ENCODE measurements at regions not wholly inside any gene's neighbourhood (a gene's known extent, or its start where the extent isn't known, plus 50 kb on each side); places are given as distances from the start of the nearest gene placed in this dataset.
"Not testable (repeated sequence)": the region's sequence is repeated elsewhere in the genome, so short reads cannot be mapped to it uniquely, and the experiment has no call there.

DNA sequence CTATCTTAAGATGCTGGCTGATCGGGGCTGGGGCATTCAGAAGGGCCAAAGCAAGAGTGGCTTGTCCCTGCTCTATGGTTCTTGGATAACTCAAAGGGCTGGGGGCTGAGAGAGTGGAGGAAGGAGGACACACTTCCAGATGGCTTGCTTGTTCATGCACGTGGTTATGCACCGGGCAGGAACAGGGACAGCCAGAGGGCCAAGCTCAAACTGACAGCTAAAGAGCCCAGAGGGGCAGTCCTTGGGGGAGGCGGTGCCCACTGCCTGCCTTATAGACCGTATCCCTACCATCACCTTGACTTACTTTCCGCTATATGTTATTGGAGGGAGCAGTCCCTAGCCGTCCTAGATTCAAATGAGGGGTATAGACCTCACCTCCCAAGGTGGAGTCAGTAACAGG is 192.7 kb upstream of the SVIL start:
- no peaks in the 10 kb centered on the region for H3K36me3 ChIP-seq (ENCODE audit: control insufficient read depth, insufficient read depth, low read length)
- H3K9me3 ChIP-seq (ENCODE audit: control insufficient read depth, low read length): no peaks in the 10 kb centered on the region
- H3K4me3 ChIP-seq (ENCODE audit: low read length): no peak overlapping the region
- no peaks in the 10 kb centered on the region for H3K27me3 ChIP-seq (ENCODE audit: control insufficient read depth, insufficient read depth, low read length)
- no peaks in the 10 kb centered on the region for H3K4me1 ChIP-seq (ENCODE audit: control insufficient read depth, insufficient read depth, low read length)
- H3K9ac ChIP-seq (ENCODE audit: low read length): no peak overlapping the region

DNA sequence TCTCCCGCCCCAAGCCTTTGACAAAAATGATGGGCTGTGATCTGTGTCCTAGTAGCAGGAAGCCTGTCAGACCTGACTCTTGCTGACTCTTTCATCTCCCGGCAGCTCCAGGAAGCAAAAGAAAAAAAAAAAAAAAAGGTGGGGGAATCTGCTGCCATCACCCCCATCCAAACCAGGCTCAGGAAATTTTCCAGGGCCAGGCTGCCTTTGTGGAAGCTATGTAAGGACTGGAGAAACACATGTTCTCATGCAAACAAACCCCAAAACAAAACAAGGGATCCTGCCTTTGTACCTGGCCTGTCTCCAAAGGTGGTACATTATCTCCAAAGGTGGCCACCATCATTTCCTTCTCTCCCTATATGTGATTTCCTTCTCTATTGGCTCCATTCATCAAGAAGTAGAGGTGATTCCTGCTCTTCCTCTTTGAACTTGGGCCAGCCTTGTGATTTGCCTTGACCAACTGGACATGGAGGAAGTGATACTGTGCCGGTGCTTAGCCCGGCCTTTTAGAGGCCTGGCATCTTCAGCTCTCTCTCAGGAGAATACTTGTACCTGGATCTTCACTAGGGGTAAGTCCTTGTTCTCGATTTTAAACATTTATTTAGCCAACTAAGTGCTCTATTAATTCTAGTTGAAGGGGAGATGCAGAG is 192.2 kb upstream of the SVIL start:
- Histone ChIP-seq H3K4me1 (ENCODE audit: control insufficient read depth, insufficient read depth, low read length) (no peaks in the 10 kb centered on the region), H3K4me3 (ENCODE audit: low read length) (no peak overlapping the region), H3K9ac (ENCODE audit: low read length) (no peak overlapping the region), H3K9me3 (ENCODE audit: control insufficient read depth, low read length) (no peaks in the 10 kb centered on the region), H3K36me3 (ENCODE audit: control insufficient read depth, insufficient read depth, low read length) (no peaks in the 10 kb centered on the region), H3K27me3 (ENCODE audit: control insufficient read depth, insufficient read depth, low read length) (no peaks in the 10 kb centered on the region)

DNA sequence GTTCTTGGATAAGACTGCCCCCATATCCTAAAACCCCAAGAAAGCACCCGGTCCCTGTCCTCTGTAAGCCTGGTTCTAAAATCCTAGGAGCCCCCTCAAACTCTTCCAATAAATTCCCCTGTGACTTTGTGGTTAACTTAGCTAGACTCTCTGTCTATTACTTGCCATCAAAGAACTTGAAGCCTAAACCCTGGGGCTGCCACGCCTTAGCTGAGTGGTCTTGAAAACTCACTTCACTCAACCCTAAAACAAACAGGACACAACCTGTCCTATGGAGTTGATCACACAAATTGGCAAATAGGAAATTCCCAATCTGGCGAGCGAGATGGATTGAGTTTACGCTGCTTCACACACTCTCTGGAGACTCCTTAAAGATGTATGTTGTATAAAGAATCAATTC is 191.4 kb upstream of the SVIL start:
- no peak overlapping the region for H3K4me3 ChIP-seq (ENCODE audit: low read length)
- H3K4me1 ChIP-seq (ENCODE audit: control insufficient read depth, insufficient read depth, low read length): no peaks in the 10 kb centered on the region
- no peaks in the 10 kb centered on the region for H3K36me3 ChIP-seq (ENCODE audit: control insufficient read depth, insufficient read depth, low read length)
- H3K9ac ChIP-seq (ENCODE audit: low read length): no peak overlapping the region
- no peaks in the 10 kb centered on the region for H3K9me3 ChIP-seq (ENCODE audit: control insufficient read depth, low read length)
- H3K27me3 ChIP-seq (ENCODE audit: control insufficient read depth, insufficient read depth, low read length): no peaks in the 10 kb centered on the region

DNA sequence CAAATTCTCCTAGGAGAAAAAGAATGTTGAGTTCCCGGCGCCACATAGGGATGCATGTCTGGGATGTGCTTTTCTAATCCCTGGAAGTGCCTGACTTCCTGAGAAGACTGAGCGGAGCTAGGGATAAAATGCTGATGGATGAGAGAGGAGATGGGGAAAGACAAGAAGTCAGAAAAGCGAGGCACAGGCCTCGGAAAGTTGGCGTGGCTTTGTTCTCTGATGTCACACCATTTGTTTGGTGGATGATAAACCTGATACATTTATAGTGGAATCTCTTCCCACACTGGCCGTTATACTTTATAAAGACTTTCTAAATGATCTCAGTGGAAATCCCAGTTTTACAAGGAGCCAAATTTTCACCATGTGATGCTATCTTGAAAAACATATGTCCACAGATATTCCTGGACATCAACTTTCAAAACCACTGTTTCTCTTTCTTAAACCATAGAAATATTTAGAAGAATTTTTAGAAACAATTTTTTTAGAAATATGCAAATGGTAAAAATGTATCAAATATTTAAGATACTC is 188.8 kb upstream of the SVIL start:
- no peaks in the 10 kb centered on the region for H3K27me3 ChIP-seq (ENCODE audit: control insufficient read depth, insufficient read depth, low read length)
- H3K9ac ChIP-seq (ENCODE audit: low read length): no peak overlapping the region
- H3K4me3 ChIP-seq (ENCODE audit: low read length): no peak overlapping the region
- no peaks in the 10 kb centered on the region for H3K36me3 ChIP-seq (ENCODE audit: control insufficient read depth, insufficient read depth, low read length)
- H3K4me1 ChIP-seq (ENCODE audit: control insufficient read depth, insufficient read depth, low read length): no peaks in the 10 kb centered on the region
- no peaks in the 10 kb centered on the region for H3K9me3 ChIP-seq (ENCODE audit: control insufficient read depth, low read length)

DNA sequence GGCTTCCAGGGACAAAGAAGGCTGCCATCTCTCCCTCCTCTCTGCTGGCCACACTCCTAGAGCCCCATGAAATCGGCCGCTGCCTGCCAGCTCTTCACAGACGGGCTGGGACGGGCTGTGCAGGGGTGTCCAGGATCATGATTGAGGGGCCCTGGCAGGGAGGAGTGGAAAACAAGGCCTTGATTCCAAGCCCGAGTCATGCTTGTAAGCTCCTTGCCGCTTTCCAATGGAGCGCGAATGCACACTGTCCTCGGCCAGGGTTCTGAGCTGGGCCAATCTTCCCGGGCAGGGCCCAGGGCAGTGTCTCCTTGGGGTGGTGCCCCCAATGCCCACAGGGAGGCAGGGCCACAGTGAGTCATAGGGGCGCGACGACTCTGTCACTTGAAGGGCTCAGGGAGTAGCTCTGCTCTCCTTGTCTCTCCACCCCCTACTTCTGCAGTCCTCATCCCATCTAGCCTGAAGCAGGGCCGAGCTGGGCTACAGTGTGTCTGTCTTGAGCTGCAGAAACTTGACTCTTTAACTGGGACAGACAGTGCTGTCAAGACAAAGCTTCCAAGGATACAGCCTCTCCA is 186.2 kb upstream of the SVIL start:
- Histone ChIP-seq H3K27me3 (ENCODE audit: control insufficient read depth, insufficient read depth, low read length) (no peaks in the 10 kb centered on the region), H3K4me3 (ENCODE audit: low read length) (no peak overlapping the region), H3K9ac (ENCODE audit: low read length) (no peak overlapping the region), H3K4me1 (ENCODE audit: control insufficient read depth, insufficient read depth, low read length) (no peaks in the 10 kb centered on the region), H3K9me3 (ENCODE audit: control insufficient read depth, low read length) (no peaks in the 10 kb centered on the region), H3K36me3 (ENCODE audit: control insufficient read depth, insufficient read depth, low read length) (no peaks in the 10 kb centered on the region)

DNA sequence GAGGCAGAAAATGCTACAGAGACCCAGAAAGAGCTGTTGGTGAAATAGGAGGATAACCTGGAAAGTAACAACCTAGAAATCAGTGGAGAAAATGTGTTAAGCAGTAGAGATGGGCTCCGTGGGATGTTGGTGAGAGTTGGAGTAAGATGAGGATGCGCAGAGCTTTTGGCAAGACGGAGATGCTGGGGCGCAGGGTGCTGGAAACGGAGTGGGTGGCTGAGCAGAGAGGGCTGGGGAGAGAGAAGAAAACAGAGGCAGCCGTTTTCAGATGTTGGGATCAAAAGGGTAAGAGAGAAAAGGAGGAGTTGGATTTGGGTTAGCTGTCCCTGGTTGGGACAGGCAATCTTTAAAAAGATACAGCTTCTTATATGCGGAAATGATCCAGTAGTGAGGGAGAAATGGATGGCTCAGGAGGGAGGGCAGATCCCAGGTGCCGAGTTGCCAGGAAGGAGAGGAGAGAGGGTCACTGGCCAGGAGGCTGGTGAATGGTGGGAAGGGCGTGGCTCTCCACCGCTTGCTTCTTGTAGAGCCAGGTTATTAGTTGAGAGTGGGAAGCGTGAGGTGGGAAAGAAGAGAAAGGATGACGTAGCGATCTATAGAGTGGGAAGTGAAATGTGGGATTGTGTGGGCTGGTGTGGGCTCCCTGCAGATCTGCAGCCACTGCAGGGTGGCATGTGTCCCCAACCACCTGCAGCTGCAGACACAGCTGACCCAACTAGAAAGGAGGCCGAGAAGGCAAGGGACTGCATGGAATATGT is 182.2 kb upstream of the SVIL start:
- Histone ChIP-seq H3K36me3 (ENCODE audit: control insufficient read depth, insufficient read depth, low read length) (no peaks in the 10 kb centered on the region), H3K9ac (ENCODE audit: low read length) (no peak overlapping the region), H3K4me3 (ENCODE audit: low read length) (no peak overlapping the region), H3K4me1 (ENCODE audit: control insufficient read depth, insufficient read depth, low read length) (no peaks in the 10 kb centered on the region), H3K9me3 (ENCODE audit: control insufficient read depth, low read length) (no peaks in the 10 kb centered on the region), H3K27me3 (ENCODE audit: control insufficient read depth, insufficient read depth, low read length) (no peaks in the 10 kb centered on the region)

DNA sequence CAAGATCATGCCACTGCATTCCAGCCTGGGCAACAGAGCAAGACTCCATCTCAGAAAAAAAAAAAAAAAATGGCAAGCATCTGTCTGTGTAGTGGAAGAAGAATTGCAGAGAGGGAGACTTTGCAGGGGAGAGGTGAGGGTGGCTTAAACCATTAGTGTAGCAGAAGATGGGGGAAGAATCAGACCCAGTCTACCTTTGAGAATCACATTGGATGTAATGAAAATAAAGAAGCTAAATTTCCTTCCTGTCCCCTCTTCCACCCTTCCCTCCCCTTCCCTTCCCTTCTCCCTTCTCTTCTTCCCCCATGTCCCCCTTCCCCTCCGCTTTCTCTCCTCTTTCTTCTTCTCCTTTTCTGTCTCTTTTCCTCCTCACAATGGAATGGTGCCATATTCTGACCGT is 180.8 kb upstream of the SVIL start:
- H3K4me3 ChIP-seq (ENCODE audit: low read length): no peak overlapping the region
- H3K36me3 ChIP-seq (ENCODE audit: control insufficient read depth, insufficient read depth, low read length): no peaks in the 10 kb centered on the region
- no peaks in the 10 kb centered on the region for H3K27me3 ChIP-seq (ENCODE audit: control insufficient read depth, insufficient read depth, low read length)
- H3K9ac ChIP-seq (ENCODE audit: low read length): no peak overlapping the region
- no peaks in the 10 kb centered on the region for H3K4me1 ChIP-seq (ENCODE audit: control insufficient read depth, insufficient read depth, low read length)
- H3K9me3 ChIP-seq (ENCODE audit: control insufficient read depth, low read length): no peaks in the 10 kb centered on the region

DNA sequence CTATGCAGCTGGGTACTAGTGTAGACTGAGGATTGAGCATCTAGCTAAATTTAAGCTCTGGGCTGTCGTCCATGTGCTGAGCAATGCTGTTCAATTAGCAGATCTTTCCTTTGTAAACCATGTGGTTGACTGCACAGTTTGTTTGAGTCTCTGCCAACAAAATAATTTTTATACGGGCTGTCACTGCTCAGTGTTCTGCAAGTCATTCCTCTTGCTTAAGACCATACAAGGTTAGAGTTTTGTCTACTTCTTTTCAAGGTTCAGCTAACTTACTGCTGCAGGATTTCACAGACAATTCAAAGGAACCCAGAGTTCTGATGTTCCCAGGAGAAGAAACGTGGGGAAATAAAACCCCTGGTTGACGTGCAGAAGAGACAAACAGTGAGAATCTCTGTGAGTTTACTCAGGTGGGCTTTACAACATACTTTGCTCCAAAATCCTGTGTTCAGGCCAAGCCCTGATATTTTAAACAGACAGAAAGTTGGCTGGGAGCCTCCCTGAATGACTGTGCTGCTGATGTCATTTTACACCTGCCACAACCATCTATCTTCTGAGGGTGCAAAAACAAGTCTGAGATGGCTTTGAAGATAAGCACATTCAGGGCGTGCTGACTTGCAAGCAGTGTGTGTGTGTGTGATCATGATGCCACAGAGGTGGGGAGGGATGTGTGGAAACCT is 177.1 kb upstream of the SVIL start:
- no peaks in the 10 kb centered on the region for H3K27me3 ChIP-seq (ENCODE audit: control insufficient read depth, insufficient read depth, low read length)
- H3K36me3 ChIP-seq (ENCODE audit: control insufficient read depth, insufficient read depth, low read length): no peaks in the 10 kb centered on the region
- H3K9ac ChIP-seq (ENCODE audit: low read length): no peak overlapping the region
- H3K9me3 ChIP-seq (ENCODE audit: control insufficient read depth, low read length): no peaks in the 10 kb centered on the region
- no peaks in the 10 kb centered on the region for H3K4me1 ChIP-seq (ENCODE audit: control insufficient read depth, insufficient read depth, low read length)
- no peak overlapping the region for H3K4me3 ChIP-seq (ENCODE audit: low read length)

DNA sequence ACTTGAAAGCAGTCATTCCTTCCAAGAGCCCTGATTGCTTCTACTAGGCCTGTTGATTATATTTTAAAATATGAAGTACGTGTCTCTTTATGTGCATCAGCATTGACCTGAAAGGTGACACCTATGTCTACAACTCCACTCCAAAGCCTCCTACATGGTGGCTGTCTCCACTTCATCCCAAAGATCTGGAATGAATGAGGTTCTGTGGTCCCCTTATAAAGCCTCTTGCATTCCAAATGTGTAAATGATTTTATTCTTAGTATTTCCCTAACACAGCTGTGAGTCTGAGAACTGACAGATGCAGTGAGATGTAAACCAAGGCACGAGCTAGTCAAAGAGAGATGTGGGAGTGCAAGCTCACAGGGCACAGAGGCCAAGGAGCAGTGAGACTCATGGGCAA is 176.0 kb upstream of the SVIL start:
- Histone ChIP-seq H3K9ac (ENCODE audit: low read length) (no peak overlapping the region), H3K4me1 (ENCODE audit: control insufficient read depth, insufficient read depth, low read length) (no peaks in the 10 kb centered on the region), H3K9me3 (ENCODE audit: control insufficient read depth, low read length) (no peaks in the 10 kb centered on the region), H3K4me3 (ENCODE audit: low read length) (no peak overlapping the region), H3K27me3 (ENCODE audit: control insufficient read depth, insufficient read depth, low read length) (no peaks in the 10 kb centered on the region), H3K36me3 (ENCODE audit: control insufficient read depth, insufficient read depth, low read length) (no peaks in the 10 kb centered on the region)

DNA sequence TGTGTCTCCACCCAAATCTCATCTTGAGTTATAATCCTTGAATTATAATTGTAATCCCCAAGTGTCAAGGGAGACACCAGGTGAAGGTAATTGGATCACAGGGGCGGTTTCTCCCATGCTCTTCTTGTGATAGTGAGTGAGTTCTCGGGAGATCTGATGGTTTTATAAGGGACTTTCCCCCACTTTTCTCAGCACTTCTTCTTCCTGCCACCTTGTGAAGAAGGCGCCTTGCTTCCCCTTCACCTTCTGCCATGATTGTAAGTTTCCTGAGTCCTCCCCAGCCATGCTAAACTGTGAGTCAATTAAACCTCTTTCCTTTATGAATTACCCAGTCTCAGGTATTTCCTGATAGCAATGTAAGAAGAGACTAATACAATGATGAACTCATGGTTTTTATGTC is 175.5 kb upstream of the SVIL start:
- H3K4me1 ChIP-seq (ENCODE audit: control insufficient read depth, insufficient read depth, low read length); H3K9ac ChIP-seq (ENCODE audit: low read length); H3K27me3 ChIP-seq (ENCODE audit: control insufficient read depth, insufficient read depth, low read length); H3K9me3 ChIP-seq (ENCODE audit: control insufficient read depth, low read length); H3K4me3 ChIP-seq (ENCODE audit: low read length); H3K36me3 ChIP-seq (ENCODE audit: control insufficient read depth, insufficient read depth, low read length): not testable (repeated sequence)

DNA sequence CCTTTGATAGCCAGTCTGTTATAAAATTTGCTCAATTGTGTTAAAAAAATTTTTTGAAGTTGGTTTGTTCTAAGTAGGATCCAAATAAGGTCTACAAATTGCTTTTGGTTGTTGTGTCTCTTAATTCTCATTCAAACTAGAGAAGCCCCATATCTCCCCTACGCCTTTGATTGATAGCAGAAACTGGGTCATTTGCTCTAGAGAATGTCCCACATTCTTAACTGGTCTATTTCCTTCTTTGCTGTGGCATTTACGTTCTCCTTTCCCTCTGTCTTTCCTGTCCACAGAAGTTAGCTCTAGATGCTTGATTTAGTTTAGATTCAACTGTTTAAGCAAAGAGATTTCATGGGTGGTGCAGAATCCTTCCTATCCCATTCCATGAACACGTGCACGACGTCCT is 174.6 kb upstream of the SVIL start:
- H3K4me1 ChIP-seq (ENCODE audit: control insufficient read depth, insufficient read depth, low read length): peaks cover 3% of the 10 kb centered on the region

More for the DNA sequence above, 174.6 kb upstream of the SVIL start:
- no peak overlapping the region for H3K4me3 ChIP-seq (ENCODE audit: low read length)
- no peaks in the 10 kb centered on the region for H3K9me3 ChIP-seq (ENCODE audit: control insufficient read depth, low read length)
- no peak overlapping the region for H3K9ac ChIP-seq (ENCODE audit: low read length)
- no peaks in the 10 kb centered on the region for H3K36me3 ChIP-seq (ENCODE audit: control insufficient read depth, insufficient read depth, low read length)
- no peaks in the 10 kb centered on the region for H3K27me3 ChIP-seq (ENCODE audit: control insufficient read depth, insufficient read depth, low read length)
